ENCODE measurements at regions not wholly inside any gene's neighbourhood (a gene's known extent, or its start where the extent isn't known, plus 50 kb on each side); places are given as distances from the start of the nearest gene placed in this dataset.

- Histone ChIP-seq H3K27me3 (peaks cover 28 to 48% (median 44%) of the 10 kb centered on the region in 3 donors), H3K36me3 (no peaks in the 10 kb centered on the region), H3K4me3 (no peak overlapping the region), H3K9me3 (no peaks in the 10 kb centered on the region), H3K4me1 (no peaks in the 10 kb centered on the region), H3K27ac (no peak overlapping the region)
- in situ Hi-C loops (cut with MboI; ENCODE audit: low sequenced_read_pairs in 4 of 4) (no loop called here), intact Hi-C loops (cut with DNase I; ENCODE audit: low total_unique reads) (no loop called here)
- DNase-seq (no peak), ATAC-seq (no peak)
- TF ChIP-seq, protein P1, sequence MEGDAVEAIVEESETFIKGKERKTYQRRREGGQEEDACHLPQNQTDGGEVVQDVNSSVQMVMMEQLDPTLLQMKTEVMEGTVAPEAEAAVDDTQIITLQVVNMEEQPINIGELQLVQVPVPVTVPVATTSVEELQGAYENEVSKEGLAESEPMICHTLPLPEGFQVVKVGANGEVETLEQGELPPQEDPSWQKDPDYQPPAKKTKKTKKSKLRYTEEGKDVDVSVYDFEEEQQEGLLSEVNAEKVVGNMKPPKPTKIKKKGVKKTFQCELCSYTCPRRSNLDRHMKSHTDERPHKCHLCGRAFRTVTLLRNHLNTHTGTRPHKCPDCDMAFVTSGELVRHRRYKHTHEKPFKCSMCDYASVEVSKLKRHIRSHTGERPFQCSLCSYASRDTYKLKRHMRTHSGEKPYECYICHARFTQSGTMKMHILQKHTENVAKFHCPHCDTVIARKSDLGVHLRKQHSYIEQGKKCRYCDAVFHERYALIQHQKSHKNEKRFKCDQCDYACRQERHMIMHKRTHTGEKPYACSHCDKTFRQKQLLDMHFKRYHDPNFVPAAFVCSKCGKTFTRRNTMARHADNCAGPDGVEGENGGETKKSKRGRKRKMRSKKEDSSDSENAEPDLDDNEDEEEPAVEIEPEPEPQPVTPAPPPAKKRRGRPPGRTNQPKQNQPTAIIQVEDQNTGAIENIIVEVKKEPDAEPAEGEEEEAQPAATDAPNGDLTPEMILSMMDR (IDR thresholded peaks at IDR 0.05 in 4 of 5, conservative IDR thresholded peaks at IDR 0.05 in 1 of 5): no peak
- no peak for TF ChIP-seq POLR2A (IDR thresholded peaks at IDR 0.05)
Measured at GRCh38 chr13:111531505-111531904, 211.1 kb downstream of the TEX29 start.

GRCh38 chr13:111532111-111532510 lies 211.7 kb downstream of the TEX29 start:
- intact Hi-C loops (cut with DNase I; ENCODE audit: low total_unique reads): no loop called here
- peaks cover 28 to 50% (median 48%) of the 10 kb centered on the region in 3 donors for H3K27me3 ChIP-seq
- ATAC-seq: no peak
- H3K4me3 ChIP-seq: no peak overlapping the region
- TF ChIP-seq, protein P1 (IDR thresholded peaks at IDR 0.05 in 4 of 5, conservative IDR thresholded peaks at IDR 0.05 in 1 of 5): no peak
- in situ Hi-C loops (cut with MboI; ENCODE audit: low sequenced_read_pairs in 4 of 4): no loop called here
- no peaks in the 10 kb centered on the region for H3K4me1 ChIP-seq
- no peaks in the 10 kb centered on the region for H3K36me3 ChIP-seq
- no peak overlapping the region for H3K27ac ChIP-seq
- H3K9me3 ChIP-seq: no peaks in the 10 kb centered on the region
- DNase-seq: no peak

DNA sequence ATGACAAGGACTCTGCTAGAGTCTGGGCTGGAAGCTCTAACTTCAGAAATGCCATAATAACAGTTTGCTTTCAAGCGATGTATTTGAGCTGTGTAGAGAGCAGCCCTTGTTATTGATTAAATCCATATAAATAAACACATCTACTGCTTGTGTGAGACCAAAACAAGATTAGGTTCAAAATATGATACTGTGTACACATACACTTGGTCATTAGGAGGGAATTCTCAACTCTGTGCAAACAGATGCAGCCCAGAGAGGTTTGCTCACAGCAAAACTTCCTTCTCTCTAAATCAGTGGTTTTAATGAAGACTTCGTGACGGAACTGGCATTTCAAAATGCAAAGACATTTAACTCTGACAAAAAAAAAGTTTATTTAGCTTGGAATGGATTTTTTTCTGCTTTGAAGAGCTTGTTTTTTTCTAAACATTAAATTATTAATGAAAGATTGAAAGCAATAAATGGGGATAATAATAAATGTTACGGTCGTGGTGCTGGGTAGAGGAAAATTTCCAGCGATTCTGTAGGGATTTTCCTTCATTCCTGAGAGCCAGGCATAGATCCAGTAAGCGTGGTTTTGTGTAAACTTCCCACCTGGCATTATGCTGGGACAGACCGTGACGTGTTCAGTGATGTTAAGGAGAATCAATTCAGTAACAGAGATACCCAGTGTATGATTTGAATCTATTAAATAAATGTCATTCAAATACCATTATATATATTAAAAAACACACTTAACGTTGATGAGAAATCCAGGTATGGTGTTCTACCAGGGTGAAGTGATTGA lies 213.7 kb downstream of the TEX29 start:
- no peak for TF ChIP-seq POLR2A (IDR thresholded peaks at IDR 0.05)
- TF ChIP-seq, protein P1 (IDR thresholded peaks at IDR 0.05 in 4 of 5, conservative IDR thresholded peaks at IDR 0.05 in 1 of 5): no peak
- Histone ChIP-seq H3K36me3 (no peaks in the 10 kb centered on the region), H3K27ac (no peak overlapping the region), H3K27me3 (peaks cover 28 to 55% (median 54%) of the 10 kb centered on the region in 3 donors), H3K9me3 (no peaks in the 10 kb centered on the region), H3K4me1 (no peaks in the 10 kb centered on the region), H3K4me3 (no peak overlapping the region)
- intact Hi-C loops (cut with DNase I; ENCODE audit: low total_unique reads): no loop called here
- no peak for DNase-seq
- in situ Hi-C loops (cut with MboI; ENCODE audit: low sequenced_read_pairs in 4 of 4): no loop called here
- ATAC-seq: no peak

- TF ChIP-seq, protein P1 (IDR thresholded peaks at IDR 0.05 in 4 of 5, conservative IDR thresholded peaks at IDR 0.05 in 1 of 5): no peak
- TF ChIP-seq POLR2A (IDR thresholded peaks at IDR 0.05): no peak
- ATAC-seq (no peak), DNase-seq (no peak)
- intact Hi-C loops (cut with DNase I; ENCODE audit: low total_unique reads): no loop called here
- Histone ChIP-seq H3K4me3 (no peak overlapping the region), H3K9me3 (no peaks in the 10 kb centered on the region), H3K27me3 (peaks cover 28 to 55% (median 52%) of the 10 kb centered on the region in 3 donors), H3K4me1 (no peaks in the 10 kb centered on the region), H3K27ac (no peak overlapping the region), H3K36me3 (no peaks in the 10 kb centered on the region)
- in situ Hi-C loops (cut with MboI; ENCODE audit: low sequenced_read_pairs in 4 of 4): no loop called here
Measured at GRCh38 chr13:111534751-111535522, 214.5 kb downstream of the TEX29 start.
